Keratinocyte (primary cell): ENCODE measurements at regions not wholly inside any gene's neighbourhood (a gene's known extent, or its start where the extent isn't known, plus 50 kb on each side); places are given as distances from the start of the nearest gene placed in this dataset.

ENCODE experiments used
- EZH2 ChIP-seq: IDR thresholded peaks from one replicate; pipeline ENCODE4 v1.6.1; 2012; ENCODE audit warnings: inconsistent platforms, mild to moderate bottlenecking, low read length, moderate library complexity
- TF ChIP-seq, protein P1 (sequence below), 3 experiments: IDR thresholded peaks in 1 of 3; conservative IDR thresholded peaks in 1 of 3; optimal IDR thresholded peaks in 1 of 3; 2 replicates in 2 of 3; 3 replicates in 1 of 3; pipeline versions ENCODE3 to v1.5.1; 2011; ENCODE audit warnings: low read length in 3 of 3, mild to moderate bottlenecking in 3 of 3, moderate library complexity in 2 of 3, control low read depth in 1 of 3, inconsistent platforms in 1 of 3; ENCODE audit not compliant: insufficient read depth in 2 of 3; ENCODE audit errors: extremely low read depth in 1 of 3

GRCh38 chr4:119695216-119695615 is 66.6 kb upstream of the PDE5A start:
- TF ChIP-seq, protein P1, sequence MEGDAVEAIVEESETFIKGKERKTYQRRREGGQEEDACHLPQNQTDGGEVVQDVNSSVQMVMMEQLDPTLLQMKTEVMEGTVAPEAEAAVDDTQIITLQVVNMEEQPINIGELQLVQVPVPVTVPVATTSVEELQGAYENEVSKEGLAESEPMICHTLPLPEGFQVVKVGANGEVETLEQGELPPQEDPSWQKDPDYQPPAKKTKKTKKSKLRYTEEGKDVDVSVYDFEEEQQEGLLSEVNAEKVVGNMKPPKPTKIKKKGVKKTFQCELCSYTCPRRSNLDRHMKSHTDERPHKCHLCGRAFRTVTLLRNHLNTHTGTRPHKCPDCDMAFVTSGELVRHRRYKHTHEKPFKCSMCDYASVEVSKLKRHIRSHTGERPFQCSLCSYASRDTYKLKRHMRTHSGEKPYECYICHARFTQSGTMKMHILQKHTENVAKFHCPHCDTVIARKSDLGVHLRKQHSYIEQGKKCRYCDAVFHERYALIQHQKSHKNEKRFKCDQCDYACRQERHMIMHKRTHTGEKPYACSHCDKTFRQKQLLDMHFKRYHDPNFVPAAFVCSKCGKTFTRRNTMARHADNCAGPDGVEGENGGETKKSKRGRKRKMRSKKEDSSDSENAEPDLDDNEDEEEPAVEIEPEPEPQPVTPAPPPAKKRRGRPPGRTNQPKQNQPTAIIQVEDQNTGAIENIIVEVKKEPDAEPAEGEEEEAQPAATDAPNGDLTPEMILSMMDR (optimal IDR thresholded peaks at IDR 0.05 in 1 of 3, IDR thresholded peaks at IDR 0.05 in 1 of 3, conservative IDR thresholded peaks at IDR 0.05 in 1 of 3; ENCODE audit: extremely low read depth in 1 of 3, insufficient read depth in 2 of 3, low read length in 3 of 3), result no peak
- TF ChIP-seq EZH2, result no peak
